ENCODE measurements at regions not wholly inside any gene's neighbourhood (a gene's known extent, or its start where the extent isn't known, plus 50 kb on each side); places are given as distances from the start of the nearest gene placed in this dataset.

- H3K4me3 ChIP-seq (ENCODE audit: low read depth, low read length) = no peak overlapping the region
- in situ Hi-C loops (cut with HindIII; ENCODE audit: low sequenced_read_pairs) = no loop called here
- TF ChIP-seq CTCF (IDR thresholded peaks at IDR 0.05; ENCODE audit: low read depth, low read length) = no peak
- DNase-seq (ENCODE audit: low read depth, low spot score) = no peak
Observed at GRCh38 chr3:193130576-193130975, 110.4 kb upstream of the PLAAT1 start.

- no peak for DNase-seq (ENCODE audit: low read depth, low spot score)
- H3K4me3 ChIP-seq (ENCODE audit: low read depth, low read length) = no peak overlapping the region
- no peak for TF ChIP-seq CTCF (IDR thresholded peaks at IDR 0.05; ENCODE audit: low read depth, low read length)
- in situ Hi-C loops (cut with HindIII; ENCODE audit: low sequenced_read_pairs) = no loop called here
Observed at GRCh38 chr3:193132241-193132640, 108.8 kb upstream of the PLAAT1 start.

GRCh38 chr3:193132964-193133363, 108.1 kb upstream of the PLAAT1 start:
- DNase-seq (ENCODE audit: low read depth, low spot score) = peak; percentile 11
- no peak overlapping the region for H3K4me3 ChIP-seq (ENCODE audit: low read depth, low read length)
- no peak for TF ChIP-seq CTCF (IDR thresholded peaks at IDR 0.05; ENCODE audit: low read depth, low read length)
- in situ Hi-C loops (cut with HindIII; ENCODE audit: low sequenced_read_pairs) = no loop called here

- in situ Hi-C loops (cut with HindIII; ENCODE audit: low sequenced_read_pairs) = no loop called here
- peak; percentile 86 for DNase-seq (ENCODE audit: low read depth, low spot score)
- TF ChIP-seq CTCF (IDR thresholded peaks at IDR 0.05; ENCODE audit: low read depth, low read length) = no peak
- no peak overlapping the region for H3K4me3 ChIP-seq (ENCODE audit: low read depth, low read length)
Observed at GRCh38 chr3:193134856-193135255, 106.2 kb upstream of the PLAAT1 start.

- peak; percentile 68 for DNase-seq (ENCODE audit: low read depth, low spot score)
- TF ChIP-seq CTCF (IDR thresholded peaks at IDR 0.05; ENCODE audit: low read depth, low read length) = no peak
- no peak overlapping the region for H3K4me3 ChIP-seq (ENCODE audit: low read depth, low read length)
- in situ Hi-C loops (cut with HindIII; ENCODE audit: low sequenced_read_pairs) = no loop called here
Observed at GRCh38 chr3:193140381-193140780, 100.6 kb upstream of the PLAAT1 start.

- in situ Hi-C loops (cut with HindIII; ENCODE audit: low sequenced_read_pairs) = no loop called here
- DNase-seq (ENCODE audit: low read depth, low spot score) = no peak
- no peak overlapping the region for H3K4me3 ChIP-seq (ENCODE audit: low read depth, low read length)
- no peak for TF ChIP-seq CTCF (IDR thresholded peaks at IDR 0.05; ENCODE audit: low read depth, low read length)
Observed at GRCh38 chr3:193145248-193145647, 95.8 kb upstream of the PLAAT1 start.
